ENCODE measurements at regions not wholly inside any gene's neighbourhood (a gene's known extent, or its start where the extent isn't known, plus 50 kb on each side); places are given as distances from the start of the nearest gene placed in this dataset.
"Not testable (repeated sequence)": the region's sequence is repeated elsewhere in the genome, so short reads cannot be mapped to it uniquely, and the experiment has no call there.

GRCh38 chr18:15004270-15004973, 256.4 kb downstream of the ANKRD30B start:
- TF ChIP-seq CTCF (IDR thresholded peaks at IDR 0.05; ENCODE audit: insufficient read depth, low read length, poor library complexity, severe bottlenecking); EZH2phosphoT487 (conservative IDR thresholded peaks at IDR 0.05; ENCODE audit: low read length): not testable (repeated sequence)
